H1 (cell line): ENCODE measurements at regions not wholly inside any gene's neighbourhood (a gene's known extent, or its start where the extent isn't known, plus 50 kb on each side); places are given as distances from the start of the nearest gene placed in this dataset.

Experiments used
- CTCF ChIA-PET: fragments of 300-600 bp; sonication (Branson Sonifier 250); formaldehyde crosslinking; loops from one replicate; lab custom pipeline; 2021; ENCODE audit not compliant: partially characterized antibody; lab: Charles Lee
- POLR2A ChIA-PET: fragments of 300-600 bp; sonication (Branson Sonifier 250); formaldehyde crosslinking; loops from one replicate; lab custom pipeline; 2021; ENCODE audit warnings: inconsistent platforms; ENCODE audit not compliant: partially characterized antibody; lab: Charles Lee
- DNase-seq, 2 experiments: peaks; one replicate each; pipeline versions ENCODE4 v3.0.0 to v3.0.0-alpha.2; 2010 to 2022; ENCODE audit warnings: low spot score in 2 of 2, low read depth in 1 of 2, mixed read lengths in 1 of 2
- FAIRE-seq: peaks from 2 replicates; lab custom pipeline; 2011; peaks lifted over from hg19 to GRCh38; lab: Jason Lieb, UNC
- H2AFZ ChIP-seq: 2 replicates; pipeline ENCODE4 v1.8.1; 2012; ENCODE audit warnings: low read length, inconsistent platforms
- H2AK5ac ChIP-seq: 2 replicates; pipeline ENCODE4 v1.6.1; 2013; ENCODE audit warnings: low read depth, low read length
- H2BK120ac ChIP-seq: replicated peaks from 2 replicates; pipeline ENCODE3; 2013; ENCODE audit warnings: low read depth, low read length, inconsistent platforms
- H2BK12ac ChIP-seq: 2 replicates; pipeline ENCODE4 v1.6.1; 2013; ENCODE audit warnings: low read depth, low read length
- H2BK15ac ChIP-seq: 2 replicates; pipeline ENCODE4 v1.6.1; 2013; ENCODE audit warnings: low read length
- H2BK20ac ChIP-seq: 2 replicates; pipeline ENCODE4 v1.6.1; 2013; ENCODE audit warnings: low read length
- H2BK5ac ChIP-seq: 2 replicates; pipeline ENCODE4 v1.6.1; 2013; ENCODE audit warnings: low read depth, low read length
- H3K14ac ChIP-seq: 2 replicates; pipeline ENCODE4 v1.6.1; 2013; ENCODE audit warnings: inconsistent platforms; ENCODE audit not compliant: insufficient read length
- H3K18ac ChIP-seq: 2 replicates; pipeline ENCODE4 v1.6.1; 2013; ENCODE audit warnings: low read length; ENCODE audit errors: extremely low read depth
- H3K23ac ChIP-seq: 2 replicates; pipeline ENCODE4 v1.6.1; 2013; ENCODE audit warnings: inconsistent platforms; ENCODE audit not compliant: insufficient read length
- H3K23me2 ChIP-seq: 2 replicates; pipeline ENCODE4 v1.6.1; 2013; ENCODE audit warnings: low read depth, low read length
- H3K27ac ChIP-seq: 2 replicates; pipeline ENCODE4 v1.6.1; 2011; ENCODE audit warnings: low read depth, low read length, inconsistent platforms
- H3K27me3 ChIP-seq, 4 experiments: replicated peaks in 1 of 4; 1 replicate in 1 of 4; 2 replicates in 3 of 4; pipeline versions ENCODE4 v1.6.1 to v1.8.1; 2011 to 2013; ENCODE audit warnings: low read length in 3 of 4, mild to moderate bottlenecking in 3 of 4, inconsistent platforms in 2 of 4, mixed read lengths in 2 of 4, moderate library complexity in 1 of 4; ENCODE audit not compliant: control insufficient read depth in 3 of 4, insufficient read depth in 3 of 4; ENCODE audit errors: extremely low read depth in 1 of 4
- H3K36me3 ChIP-seq, 4 experiments: 2 replicates each; pipeline versions ENCODE4 v1.6.1 to v1.8.1; 2011 to 2013; ENCODE audit warnings: mild to moderate bottlenecking in 4 of 4, low read length in 3 of 4, moderate library complexity in 2 of 4, control low read depth in 1 of 4, inconsistent platforms in 1 of 4; ENCODE audit not compliant: insufficient read depth in 4 of 4, control insufficient read depth in 2 of 4
- H3K4ac ChIP-seq: replicated peaks from 2 replicates; pipeline ENCODE3; 2013; ENCODE audit warnings: low read length, low read depth, mixed read lengths, inconsistent platforms; ENCODE audit not compliant: insufficient read length
- H3K4me1 ChIP-seq, 4 experiments: replicated peaks in 1 of 4; 1 replicate in 1 of 4; 2 replicates in 3 of 4; pipeline versions ENCODE4 v1.6.1 to v1.8.1; 2011 to 2013; ENCODE audit warnings: low read length in 3 of 4, inconsistent platforms in 2 of 4, mixed read lengths in 1 of 4; ENCODE audit not compliant: insufficient read depth in 4 of 4, control insufficient read depth in 3 of 4
- H3K4me2 ChIP-seq, 2 experiments: 2 replicates each; pipeline versions ENCODE4 v1.6.1 to v1.8.1; 2011 to 2013; ENCODE audit warnings: low read depth in 2 of 2, low read length in 2 of 2, control low read depth in 1 of 2, inconsistent platforms in 1 of 2, mild to moderate bottlenecking in 1 of 2; ENCODE audit not compliant: insufficient read depth in 1 of 2
- H3K4me3 ChIP-seq, 4 experiments: fragments of 200-600, 300-600 bp in 1 of 4; sonication (generic), shearing (Covaris generic), sonication (Bioruptor Twin) in 1 of 4; 2 replicates each; pipeline versions ENCODE4 v1.5.1 to v1.8.1; 2011 to 2016; ENCODE audit warnings: low read length in 4 of 4, low read depth in 3 of 4, control low read depth in 2 of 4, inconsistent platforms in 2 of 4, mild to moderate bottlenecking in 2 of 4, mixed read lengths in 1 of 4, moderate library complexity in 1 of 4; ENCODE audit not compliant: insufficient read depth in 2 of 4; ENCODE audit errors: extremely low read depth in 1 of 4
- H3K56ac ChIP-seq: replicated peaks from 2 replicates; pipeline ENCODE3; 2013; ENCODE audit warnings: low read depth, mild to moderate bottlenecking, mixed read lengths, low read length, inconsistent platforms; ENCODE audit not compliant: insufficient read length
- H3K79me1 ChIP-seq: 2 replicates; pipeline ENCODE4 v1.6.1; 2013; ENCODE audit warnings: low read depth, low read length, control low read depth
- H3K79me2 ChIP-seq, 2 experiments: 2 replicates each; pipeline versions ENCODE4 v1.6.1 to v1.8.1; 2012 to 2013; ENCODE audit warnings: low read length in 2 of 2, mild to moderate bottlenecking in 2 of 2, inconsistent platforms in 1 of 2; ENCODE audit not compliant: insufficient read depth in 2 of 2, control insufficient read depth in 1 of 2
- H3K9ac ChIP-seq, 4 experiments: replicated peaks in 1 of 4; 1 replicate in 1 of 4; 2 replicates in 3 of 4; pipeline versions ENCODE4 v1.6.1 to v1.8.1; 2011 to 2013; ENCODE audit warnings: low read depth in 3 of 4, low read length in 3 of 4, control low read depth in 2 of 4, mild to moderate bottlenecking in 2 of 4, moderate library complexity in 2 of 4, inconsistent platforms in 1 of 4; ENCODE audit errors: extremely low read depth in 1 of 4
- H3K9me3 ChIP-seq, 2 experiments: 2 replicates each; pipeline versions ENCODE4 v1.6.1 to v1.8.1; 2012 to 2013; ENCODE audit warnings: mild to moderate bottlenecking in 2 of 2, moderate library complexity in 2 of 2, control low read depth in 1 of 2, inconsistent platforms in 1 of 2, low read depth in 1 of 2, low read length in 1 of 2, mixed read lengths in 1 of 2; ENCODE audit not compliant: insufficient read depth in 2 of 2
- H4K20me1 ChIP-seq, 2 experiments: replicated peaks in 1 of 2; 2 replicates each; pipeline versions ENCODE3 to v1.8.1; 2011 to 2013; ENCODE audit warnings: inconsistent platforms in 2 of 2, low read length in 2 of 2, mild to moderate bottlenecking in 1 of 2; ENCODE audit not compliant: insufficient read depth in 2 of 2, control insufficient read depth in 1 of 2
- H4K5ac ChIP-seq: 2 replicates; pipeline ENCODE4 v1.6.1; 2013; ENCODE audit warnings: low read length, low read depth, mixed read lengths, inconsistent platforms; ENCODE audit not compliant: insufficient read length
- H4K8ac ChIP-seq: 2 replicates; pipeline ENCODE4 v1.8.0; 2013; ENCODE audit warnings: mild to moderate bottlenecking, moderate library complexity, low read length, inconsistent platforms; ENCODE audit not compliant: insufficient read depth; ENCODE audit errors: extremely low read depth
- H4K91ac ChIP-seq: replicated peaks from 2 replicates; pipeline ENCODE3; 2013; ENCODE audit warnings: low read length, mixed read lengths, inconsistent platforms; ENCODE audit not compliant: insufficient read length
- ASH2L ChIP-seq: fragments of 200-600, 300-600 bp; sonication (generic); IDR thresholded peaks from one replicate; pipeline ENCODE4 v1.7.1; 2017; ENCODE audit warnings: low read length
- BACH1 ChIP-seq: IDR thresholded peaks from 2 replicates; pipeline ENCODE4 v1.6.1; 2012; ENCODE audit warnings: low read length, improper control_type of control experiment
- JUND ChIP-seq: IDR thresholded peaks from 2 replicates; pipeline ENCODE4 v1.6.1; 2011; ENCODE audit warnings: mild to moderate bottlenecking, improper control_type of control experiment, low read length
- SRF ChIP-seq: IDR thresholded peaks from 2 replicates; pipeline ENCODE4 v1.6.1; 2011; ENCODE audit warnings: mild to moderate bottlenecking, low read depth, low read length, moderate library complexity
- WGBS, 2 experiments: shearing (Covaris generic) in 1 of 2; methylation state at CpG; one replicate each; pipeline versions ENCODE4 v1.1.6 to v1.1.7; 2013 to 2015; ENCODE audit warnings: low lambda C conversion rate in 2 of 2, mixed read lengths in 2 of 2, inconsistent platforms in 1 of 2, low coverage in 1 of 2, missing lambda C conversion rate in 1 of 2; ENCODE audit not compliant: insufficient replicate concordance in 2 of 2, insufficient coverage in 1 of 2, insufficient read length in 1 of 2; ENCODE audit errors: extremely low coverage in 1 of 2, missing lambda C conversion rate in 1 of 2; 5-methylcytosine and 5-hydroxymethylcytosine counted together

DNA sequence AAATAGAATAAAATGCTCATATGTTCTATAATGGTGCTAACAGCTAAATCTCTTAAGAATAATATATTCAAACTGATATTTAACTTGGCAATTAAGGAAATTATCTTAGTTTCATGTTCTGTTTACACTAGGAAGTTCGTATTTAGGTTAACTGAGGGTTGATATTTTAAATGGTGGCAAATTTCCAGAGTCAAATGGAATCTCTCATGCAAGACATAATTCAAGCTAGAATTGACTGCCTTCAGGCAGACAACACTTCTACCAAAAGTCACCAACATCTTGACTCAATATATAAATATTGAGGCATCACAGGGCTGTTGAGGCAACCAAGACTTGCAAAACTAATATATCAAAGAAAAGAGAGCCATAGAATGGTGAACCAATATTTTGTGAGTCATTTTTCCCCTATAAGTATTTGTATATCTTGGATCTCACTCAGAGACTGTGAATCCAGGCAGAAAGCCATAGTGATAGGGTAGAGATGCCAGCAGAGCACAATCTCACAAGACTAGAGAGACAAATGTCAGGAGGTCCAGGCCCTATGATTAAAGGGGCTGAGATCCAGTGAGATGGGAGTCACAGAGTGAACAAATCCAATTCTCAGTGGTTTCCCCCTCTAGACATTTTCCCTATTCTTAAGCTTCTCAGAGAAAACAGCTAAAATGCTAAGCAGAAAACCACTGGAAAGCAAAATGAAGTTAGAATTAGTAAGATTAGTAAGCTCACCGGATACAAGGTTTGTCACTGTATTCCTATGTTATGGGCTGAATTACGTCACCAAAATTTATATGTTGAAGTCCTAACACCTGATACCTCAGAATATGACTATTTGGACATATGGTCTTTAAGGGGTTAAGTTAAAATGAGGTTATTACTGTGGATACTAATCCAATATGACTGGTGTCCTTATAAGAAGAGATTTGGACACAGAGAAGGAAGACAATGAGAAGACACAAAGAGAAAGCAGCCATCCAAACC, 358.2 kb upstream of the UBE2E3 start:
- Histone ChIP-seq H3K27me3 (no peaks in the 10 kb centered on the region), H3K27ac (no peak overlapping the region), H4K20me1 (no peaks in the 10 kb centered on the region), H3K4me3 (no peak overlapping the region), H3K56ac (no peak overlapping the region), H2BK20ac (no peak overlapping the region), H3K4me2 (no peak overlapping the region), H2AK5ac (no peak overlapping the region), H3K23me2 (no peaks in the 10 kb centered on the region), H2BK15ac (no peak overlapping the region), H3K14ac (no peak overlapping the region), H4K91ac (no peak overlapping the region), H3K9me3 (no peaks in the 10 kb centered on the region), H3K23ac (no peak overlapping the region), H3K18ac (no peak overlapping the region), H4K8ac (no peak overlapping the region), H4K5ac (no peak overlapping the region), H2AFZ (no peak overlapping the region), H3K4me1 (no peaks in the 10 kb centered on the region), H3K9ac (no peak overlapping the region), H3K4ac (no peak overlapping the region), H3K79me2 (no peaks in the 10 kb centered on the region), H3K79me1 (no peaks in the 10 kb centered on the region), H2BK5ac (no peak overlapping the region), H2BK12ac (no peak overlapping the region), H2BK120ac (no peak overlapping the region), H3K36me3 (no peaks in the 10 kb centered on the region)
- DNase-seq: no peak
- no peak for TF ChIP-seq BACH1
- no peak for TF ChIP-seq ASH2L
- no peak for TF ChIP-seq SRF
- TF ChIP-seq JUND: no peak
- no peak for FAIRE-seq
- ChIA-PET POLR2A (no interaction called here), CTCF (interaction anchor here (0.6 to 0.9 kb wide), 2 partner anchors 13 to 79 kb away, joined by 3 read pairs; no protein-coding TSS in a partner anchor)
- 94% methylated on average over 3 of the region's 3 CpGs; no CpG with 5 or more reads in 1 of the 2 experiments for WGBS, 2 experiments
